ENCODE measurements at regions not wholly inside any gene's neighbourhood (a gene's known extent, or its start where the extent isn't known, plus 50 kb on each side); places are given as distances from the start of the nearest gene placed in this dataset.

DNA sequence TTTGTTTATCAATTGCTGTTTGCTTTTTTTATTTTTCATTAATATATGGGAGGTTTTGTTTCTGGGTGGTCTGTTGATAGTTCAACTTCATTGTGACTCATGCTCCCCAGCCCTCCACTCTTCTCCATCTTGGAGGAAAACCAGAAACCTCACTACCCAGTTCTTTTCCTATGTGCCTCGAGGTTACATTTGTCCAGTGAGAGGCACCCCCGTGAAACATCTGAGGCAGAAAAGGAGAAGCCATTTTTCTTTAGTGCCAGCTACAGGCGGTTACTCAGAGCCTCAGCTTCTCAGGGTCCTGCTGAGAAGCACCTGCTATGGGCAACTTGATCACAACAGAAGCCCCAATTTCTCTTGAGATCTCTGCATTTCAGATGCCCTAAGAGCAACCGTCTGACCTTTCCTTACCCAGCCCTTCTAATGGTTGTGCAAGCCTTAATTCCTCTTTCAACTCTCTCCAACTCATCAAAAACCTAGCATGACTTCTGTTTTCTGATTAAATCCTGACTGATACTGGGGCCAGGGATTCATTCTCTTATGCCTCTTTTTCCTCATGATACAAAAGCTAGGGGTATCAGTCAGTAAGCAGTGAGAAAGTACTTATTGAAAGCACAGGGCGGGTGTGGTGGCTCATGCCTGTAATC, 144.6 kb downstream of the ELOVL4 start:
- no peak for DNase-seq (ENCODE audit: low read depth)
- in situ Hi-C loops (cut with HindIII; ENCODE audit: low sequenced_read_pairs): no loop called here
- TF ChIP-seq, protein P1, sequence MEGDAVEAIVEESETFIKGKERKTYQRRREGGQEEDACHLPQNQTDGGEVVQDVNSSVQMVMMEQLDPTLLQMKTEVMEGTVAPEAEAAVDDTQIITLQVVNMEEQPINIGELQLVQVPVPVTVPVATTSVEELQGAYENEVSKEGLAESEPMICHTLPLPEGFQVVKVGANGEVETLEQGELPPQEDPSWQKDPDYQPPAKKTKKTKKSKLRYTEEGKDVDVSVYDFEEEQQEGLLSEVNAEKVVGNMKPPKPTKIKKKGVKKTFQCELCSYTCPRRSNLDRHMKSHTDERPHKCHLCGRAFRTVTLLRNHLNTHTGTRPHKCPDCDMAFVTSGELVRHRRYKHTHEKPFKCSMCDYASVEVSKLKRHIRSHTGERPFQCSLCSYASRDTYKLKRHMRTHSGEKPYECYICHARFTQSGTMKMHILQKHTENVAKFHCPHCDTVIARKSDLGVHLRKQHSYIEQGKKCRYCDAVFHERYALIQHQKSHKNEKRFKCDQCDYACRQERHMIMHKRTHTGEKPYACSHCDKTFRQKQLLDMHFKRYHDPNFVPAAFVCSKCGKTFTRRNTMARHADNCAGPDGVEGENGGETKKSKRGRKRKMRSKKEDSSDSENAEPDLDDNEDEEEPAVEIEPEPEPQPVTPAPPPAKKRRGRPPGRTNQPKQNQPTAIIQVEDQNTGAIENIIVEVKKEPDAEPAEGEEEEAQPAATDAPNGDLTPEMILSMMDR (IDR thresholded peaks at IDR 0.05; ENCODE audit: low read depth, low read length, missing control alignments): no peak
- H3K4me3 ChIP-seq (ENCODE audit: low read depth, low read length): no peak overlapping the region

DNA sequence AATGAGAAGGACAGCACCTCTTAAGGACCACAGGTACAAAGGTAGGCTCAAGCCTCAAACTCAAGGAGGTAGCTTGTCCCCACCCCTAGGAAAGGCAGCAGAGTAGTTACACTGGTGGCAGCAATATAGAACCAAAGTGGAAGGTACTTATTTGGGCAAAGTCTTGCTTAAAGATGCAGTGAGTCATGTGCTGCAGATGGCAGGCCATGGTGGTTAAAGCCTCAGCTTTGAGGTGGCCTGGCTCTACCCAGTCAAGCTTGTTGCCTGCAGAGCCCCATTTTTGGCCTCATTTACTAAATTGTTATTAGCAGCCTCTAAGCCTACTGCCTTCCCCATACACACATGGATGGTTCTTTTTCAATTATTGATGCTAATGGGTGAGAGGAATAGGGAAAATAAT, 146.0 kb downstream of the ELOVL4 start:
- in situ Hi-C loops (cut with HindIII; ENCODE audit: low sequenced_read_pairs): no loop called here
- TF ChIP-seq, protein P1 (IDR thresholded peaks at IDR 0.05; ENCODE audit: low read depth, low read length, missing control alignments): no peak
- DNase-seq (ENCODE audit: low read depth): no peak
- H3K4me3 ChIP-seq (ENCODE audit: low read depth, low read length): no peak overlapping the region

DNA sequence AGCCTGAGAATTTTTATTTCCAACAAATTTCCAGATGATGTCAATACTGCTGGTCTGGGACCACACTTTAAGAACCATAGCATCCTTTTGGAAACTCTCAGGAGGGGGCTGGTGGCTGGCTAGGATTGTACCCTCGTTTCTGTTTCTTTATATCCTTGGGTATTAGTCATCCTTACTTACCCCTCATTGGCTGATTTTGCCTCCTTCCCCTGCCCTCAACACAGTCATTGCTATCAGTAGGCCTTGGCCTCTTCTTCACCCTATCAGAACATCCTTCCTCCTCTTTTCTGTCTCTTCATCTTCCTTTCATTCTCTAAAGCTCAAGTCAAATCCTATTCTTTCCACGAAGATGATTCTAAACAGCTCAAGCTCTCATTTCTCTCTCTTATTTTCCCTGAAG, 148.5 kb downstream of the ELOVL4 start:
- TF ChIP-seq, protein P1 (IDR thresholded peaks at IDR 0.05; ENCODE audit: low read depth, low read length, missing control alignments): no peak
- in situ Hi-C loops (cut with HindIII; ENCODE audit: low sequenced_read_pairs): no loop called here
- no peak overlapping the region for H3K4me3 ChIP-seq (ENCODE audit: low read depth, low read length)
- no peak for DNase-seq (ENCODE audit: low read depth)

DNA sequence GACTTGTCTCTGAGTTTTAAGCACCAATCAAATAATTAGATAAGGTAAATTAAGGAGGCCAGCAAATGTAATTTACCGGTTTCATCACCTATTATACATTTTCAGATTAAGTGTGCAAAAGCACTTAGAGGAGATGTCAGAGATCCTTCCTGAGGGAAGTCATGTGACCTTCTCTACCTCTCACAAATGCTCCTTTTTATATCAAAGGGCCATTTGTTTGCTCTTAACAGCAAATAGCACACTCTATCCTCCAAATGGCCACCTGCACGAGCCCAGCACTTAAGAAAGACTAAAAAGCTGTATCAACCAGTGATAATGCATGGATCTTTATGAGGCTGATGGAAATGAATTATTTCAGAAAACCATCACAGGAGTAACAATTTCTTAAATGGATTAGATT, 149.4 kb downstream of the ELOVL4 start:
- in situ Hi-C loops (cut with HindIII; ENCODE audit: low sequenced_read_pairs): no loop called here
- H3K4me3 ChIP-seq (ENCODE audit: low read depth, low read length): no peak overlapping the region
- TF ChIP-seq, protein P1 (IDR thresholded peaks at IDR 0.05; ENCODE audit: low read depth, low read length, missing control alignments): no peak

DNA sequence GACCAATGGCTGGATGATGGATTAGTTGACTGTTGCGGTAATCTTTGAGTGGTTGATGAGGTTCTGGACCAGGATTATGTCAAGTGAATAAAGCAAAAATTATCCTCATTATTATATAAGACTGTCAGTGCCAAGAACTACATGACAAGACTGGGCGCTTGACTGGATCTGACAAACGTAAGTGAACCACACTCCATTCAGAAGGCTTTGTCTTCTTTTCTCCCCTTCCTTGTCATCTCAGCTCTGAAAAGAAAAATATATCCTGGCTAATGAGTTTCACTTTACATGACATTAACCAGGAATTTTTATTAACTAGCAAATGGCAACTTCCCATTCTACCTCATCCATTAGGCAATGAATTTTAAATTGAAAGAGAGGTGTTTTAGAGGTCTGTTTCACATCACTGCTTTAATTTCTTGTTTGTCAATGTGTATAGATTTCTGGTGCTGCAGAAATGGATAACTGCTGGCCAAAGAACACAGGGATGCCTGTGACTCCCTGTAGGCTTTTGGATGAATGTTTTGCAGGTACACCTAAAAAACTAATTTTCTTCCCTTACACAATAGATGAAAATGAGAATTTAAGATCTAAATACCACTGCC, 150.1 kb downstream of the ELOVL4 start:
- TF ChIP-seq, protein P1 (IDR thresholded peaks at IDR 0.05; ENCODE audit: low read depth, low read length, missing control alignments): no peak
- no peak for DNase-seq (ENCODE audit: low read depth)
- H3K4me3 ChIP-seq (ENCODE audit: low read depth, low read length): no peak overlapping the region
- in situ Hi-C loops (cut with HindIII; ENCODE audit: low sequenced_read_pairs): no loop called here

More for the DNA sequence above, 149.4 kb downstream of the ELOVL4 start:
- no peak for DNase-seq (ENCODE audit: low read depth)

DNA sequence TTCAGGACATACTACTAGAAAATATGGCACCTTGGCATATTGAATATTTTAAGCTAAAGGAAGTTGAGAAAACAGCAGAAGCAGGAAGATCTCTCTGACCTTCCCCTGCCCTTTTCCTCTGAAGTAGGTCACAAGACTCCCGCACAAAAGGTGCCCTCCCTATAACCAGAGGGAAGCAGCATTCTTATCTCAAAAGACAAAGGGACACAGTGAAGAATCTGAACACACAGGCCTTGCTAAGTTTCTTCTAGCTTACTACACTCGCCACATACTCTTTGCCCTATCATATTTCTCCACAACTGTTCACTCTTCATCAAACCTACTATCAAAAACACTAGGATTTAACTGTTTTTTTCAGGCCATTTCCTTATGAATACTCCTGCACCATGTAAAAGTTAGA, 151.2 kb downstream of the ELOVL4 start:
- TF ChIP-seq, protein P1 (IDR thresholded peaks at IDR 0.05; ENCODE audit: low read depth, low read length, missing control alignments): no peak
- in situ Hi-C loops (cut with HindIII; ENCODE audit: low sequenced_read_pairs): no loop called here
- DNase-seq (ENCODE audit: low read depth): no peak
- no peak overlapping the region for H3K4me3 ChIP-seq (ENCODE audit: low read depth, low read length)

All from astrocyte of the cerebellum (primary cell).